DOHH2 (cell line): ENCODE measurements at regions not wholly inside any gene's neighbourhood (a gene's known extent, or its start where the extent isn't known, plus 50 kb on each side); places are given as distances from the start of the nearest gene placed in this dataset.

Experiments
- H3F3A ChIP-seq: fragments of 200-600 bp; sonication (generic), shearing (Covaris generic); 2 replicates; pipeline ENCODE4 v1.6.0; 2016; ENCODE audit warnings: antibody characterized with exemption, mild to moderate bottlenecking; ENCODE audit not compliant: control insufficient read depth, insufficient read depth
- H3K27ac ChIP-seq: fragments of 200-600 bp; sonication (generic); 2 replicates; pipeline ENCODE4 v1.5.1; 2014; ENCODE audit warnings: low read depth, mild to moderate bottlenecking, low read length, moderate library complexity
- H3K27me3 ChIP-seq: fragments of 200-600 bp; sonication (generic); 2 replicates; pipeline ENCODE4 v1.6.1; 2014; ENCODE audit warnings: mild to moderate bottlenecking, low read length, mixed read lengths; ENCODE audit not compliant: control insufficient read depth
- H3K36me3 ChIP-seq: fragments of 200-600 bp; sonication (generic); 2 replicates; pipeline ENCODE4 v1.6.1; 2014; ENCODE audit warnings: mild to moderate bottlenecking, low read length, moderate library complexity, mixed read lengths; ENCODE audit not compliant: control insufficient read depth
- H3K4me1 ChIP-seq: fragments of 200-600 bp; sonication (generic); 2 replicates; pipeline ENCODE4 v1.6.1; 2014; ENCODE audit warnings: mild to moderate bottlenecking, low read length, mixed read lengths; ENCODE audit not compliant: control insufficient read depth
- H3K4me2 ChIP-seq: fragments of 200-600 bp; sonication (generic); 2 replicates; pipeline ENCODE4 v1.6.0; 2014; ENCODE audit warnings: mild to moderate bottlenecking, low read length, moderate library complexity
- H3K4me3 ChIP-seq: fragments of 200-600 bp; sonication (generic); 2 replicates; pipeline ENCODE4 v1.5.1; 2014; ENCODE audit warnings: mild to moderate bottlenecking, low read length, mixed read lengths
- H3K79me2 ChIP-seq: fragments of 200-600 bp; sonication (generic); 2 replicates; pipeline ENCODE4 v1.6.1; 2014; ENCODE audit warnings: mild to moderate bottlenecking, low read length, mixed read lengths; ENCODE audit not compliant: control insufficient read depth
- H3K9me2 ChIP-seq: fragments of 200-600 bp; sonication (generic); replicated peaks from 2 replicates; pipeline ENCODE4 v1.6.1; 2014; ENCODE audit warnings: mild to moderate bottlenecking, low read length, mixed read lengths; ENCODE audit not compliant: control insufficient read depth
- H3K9me3 ChIP-seq: fragments of 200-600 bp; sonication (generic); 2 replicates; pipeline ENCODE4 v1.6.1; 2014; ENCODE audit warnings: antibody characterized with exemption, low read length, mixed read lengths; ENCODE audit not compliant: control insufficient read depth, insufficient read depth
- H4K20me1 ChIP-seq: fragments of 200-600 bp; sonication (generic); 2 replicates; pipeline ENCODE4 v1.6.0; 2014; ENCODE audit warnings: low read depth, mild to moderate bottlenecking, antibody characterized with exemption, low read length, moderate library complexity; ENCODE audit not compliant: control insufficient read depth, insufficient read depth
- EZH2phosphoT487 ChIP-seq: fragments of 200-600 bp; sonication (generic); IDR thresholded peaks from 2 replicates; pipeline ENCODE4 v1.6.1; 2017; ENCODE audit warnings: borderline replicate concordance, mild to moderate bottlenecking, antibody characterized with exemption, low read length, moderate library complexity, mixed read lengths
- TF ChIP-seq, protein P1 (sequence below): fragments of 200-600 bp; sonication (generic); IDR thresholded peaks from one replicate; pipeline ENCODE4 v1.5.1; 2014; ENCODE audit warnings: antibody characterized with exemption, mild to moderate bottlenecking, low read depth, low read length; ENCODE audit not compliant: poor library complexity, severe bottlenecking

DNA sequence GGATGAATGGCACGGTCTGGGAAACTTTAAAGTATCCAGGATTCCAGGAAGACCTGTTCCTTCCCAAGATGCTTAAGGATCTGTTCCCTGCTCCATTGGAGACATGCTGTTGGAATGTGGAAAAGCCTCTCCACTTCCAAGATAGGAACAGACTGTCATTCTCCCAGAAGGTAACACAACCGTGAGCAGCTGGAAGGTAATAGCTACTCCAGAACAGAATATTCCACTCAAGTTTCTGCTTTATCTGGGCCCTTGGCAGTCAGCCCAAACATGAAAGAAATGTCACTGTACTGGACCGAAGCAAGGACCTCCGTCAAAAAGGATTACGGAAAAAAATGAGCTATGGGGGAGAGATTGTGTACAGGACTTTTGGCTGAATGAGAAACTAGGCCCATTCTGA, 420.9 kb upstream of the NBEA start:
- Histone ChIP-seq H3K9me2 (no peaks in the 10 kb centered on the region), H3K4me3 (no peak overlapping the region), H3K79me2 (no peaks in the 10 kb centered on the region)

DNA sequence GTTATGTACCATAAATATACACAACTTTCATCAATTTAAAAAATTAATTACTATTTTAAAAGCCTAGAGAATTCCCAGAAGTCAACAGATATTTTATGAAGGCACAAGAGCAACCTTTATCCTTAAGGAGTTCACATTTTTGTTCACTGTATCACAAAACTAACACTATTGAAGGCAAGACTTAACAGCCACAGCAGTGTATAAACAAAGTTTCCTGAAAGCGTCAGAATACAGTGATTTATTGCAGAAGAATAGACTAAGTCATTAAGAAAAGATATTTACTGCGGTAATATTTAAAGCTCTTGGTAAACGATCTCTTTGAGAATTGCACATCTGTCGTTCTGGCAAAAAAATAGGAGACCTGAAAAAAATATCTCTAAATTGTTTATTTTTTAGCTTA, 419.3 kb upstream of the NBEA start:
- Histone ChIP-seq H3K9me3 (no peaks in the 10 kb centered on the region), H3F3A (no peaks in the 10 kb centered on the region), H3K36me3 (no peaks in the 10 kb centered on the region), H3K27ac (no peak overlapping the region), H3K4me2 (no peak overlapping the region), H3K4me1 (no peaks in the 10 kb centered on the region), H3K4me3 (no peak overlapping the region), H4K20me1 (no peaks in the 10 kb centered on the region), H3K79me2 (no peaks in the 10 kb centered on the region), H3K9me2 (no peaks in the 10 kb centered on the region), H3K27me3 (no peaks in the 10 kb centered on the region)
- no peak for TF ChIP-seq EZH2phosphoT487
- TF ChIP-seq, protein P1, sequence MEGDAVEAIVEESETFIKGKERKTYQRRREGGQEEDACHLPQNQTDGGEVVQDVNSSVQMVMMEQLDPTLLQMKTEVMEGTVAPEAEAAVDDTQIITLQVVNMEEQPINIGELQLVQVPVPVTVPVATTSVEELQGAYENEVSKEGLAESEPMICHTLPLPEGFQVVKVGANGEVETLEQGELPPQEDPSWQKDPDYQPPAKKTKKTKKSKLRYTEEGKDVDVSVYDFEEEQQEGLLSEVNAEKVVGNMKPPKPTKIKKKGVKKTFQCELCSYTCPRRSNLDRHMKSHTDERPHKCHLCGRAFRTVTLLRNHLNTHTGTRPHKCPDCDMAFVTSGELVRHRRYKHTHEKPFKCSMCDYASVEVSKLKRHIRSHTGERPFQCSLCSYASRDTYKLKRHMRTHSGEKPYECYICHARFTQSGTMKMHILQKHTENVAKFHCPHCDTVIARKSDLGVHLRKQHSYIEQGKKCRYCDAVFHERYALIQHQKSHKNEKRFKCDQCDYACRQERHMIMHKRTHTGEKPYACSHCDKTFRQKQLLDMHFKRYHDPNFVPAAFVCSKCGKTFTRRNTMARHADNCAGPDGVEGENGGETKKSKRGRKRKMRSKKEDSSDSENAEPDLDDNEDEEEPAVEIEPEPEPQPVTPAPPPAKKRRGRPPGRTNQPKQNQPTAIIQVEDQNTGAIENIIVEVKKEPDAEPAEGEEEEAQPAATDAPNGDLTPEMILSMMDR: no peak

More for the DNA sequence above, 420.9 kb upstream of the NBEA start:
- H3K36me3 ChIP-seq: no peaks in the 10 kb centered on the region
- no peaks in the 10 kb centered on the region for H3K4me1 ChIP-seq
- no peaks in the 10 kb centered on the region for H3F3A ChIP-seq
- H3K4me2 ChIP-seq: no peak overlapping the region
- TF ChIP-seq, protein P1: no peak
- no peaks in the 10 kb centered on the region for H4K20me1 ChIP-seq
- no peaks in the 10 kb centered on the region for H3K27me3 ChIP-seq
- no peak overlapping the region for H3K27ac ChIP-seq
- H3K9me3 ChIP-seq: no peaks in the 10 kb centered on the region

DNA sequence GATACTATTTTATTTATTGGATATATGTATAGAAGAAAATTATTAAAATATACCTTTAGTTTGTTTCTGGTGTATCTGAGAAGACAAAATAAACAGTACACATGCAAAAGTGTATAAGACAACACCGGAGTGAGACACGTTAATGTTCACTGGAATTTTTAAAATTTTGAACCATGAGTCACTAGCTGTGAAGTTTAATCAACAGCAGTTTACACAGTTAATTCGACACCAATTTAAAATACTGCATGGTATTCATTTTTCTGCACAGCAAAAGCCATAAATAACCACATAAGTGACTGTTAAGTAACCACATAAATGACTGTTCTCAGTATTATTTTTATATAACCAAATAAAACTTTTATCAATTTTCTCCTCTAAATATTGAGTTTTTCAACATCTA, 418.7 kb upstream of the NBEA start:
- Histone ChIP-seq H3K79me2 (no peaks in the 10 kb centered on the region), H3K4me2 (no peak overlapping the region), H3K27ac (no peak overlapping the region), H3K9me3 (no peaks in the 10 kb centered on the region), H3K4me3 (no peak overlapping the region), H3F3A (no peaks in the 10 kb centered on the region), H3K36me3 (no peaks in the 10 kb centered on the region), H4K20me1 (no peaks in the 10 kb centered on the region), H3K27me3 (no peaks in the 10 kb centered on the region), H3K4me1 (no peaks in the 10 kb centered on the region), H3K9me2 (no peaks in the 10 kb centered on the region)
- TF ChIP-seq EZH2phosphoT487: no peak
- TF ChIP-seq, protein P1: no peak

DNA sequence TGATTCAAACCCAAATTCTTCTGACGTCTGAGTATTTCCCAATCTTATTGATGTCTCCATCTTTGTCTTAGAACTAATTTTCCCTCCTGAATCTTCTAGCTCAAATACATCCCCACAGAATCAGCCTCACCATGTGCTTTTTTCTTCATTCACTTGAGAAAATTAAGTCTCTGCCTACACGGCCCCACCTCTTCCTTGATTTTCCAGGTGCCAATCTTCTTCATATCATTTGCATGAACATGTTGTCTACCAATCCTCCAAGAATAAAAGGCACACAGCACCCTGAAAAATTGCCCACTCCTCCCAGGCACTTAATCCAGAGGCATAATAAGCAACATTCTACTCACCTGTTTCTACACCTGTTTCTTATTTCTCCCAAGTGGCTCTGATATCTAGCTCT, 408.1 kb upstream of the NBEA start:
- no peaks in the 10 kb centered on the region for H3K9me2 ChIP-seq

More for the DNA sequence above, 408.1 kb upstream of the NBEA start:
- Histone ChIP-seq H3K4me2 (no peak overlapping the region), H3K27me3 (no peaks in the 10 kb centered on the region), H4K20me1 (no peaks in the 10 kb centered on the region), H3F3A (no peaks in the 10 kb centered on the region), H3K4me3 (no peak overlapping the region), H3K9me3 (no peaks in the 10 kb centered on the region; the same call in 1 of the 2 replicates), H3K79me2 (no peaks in the 10 kb centered on the region), H3K36me3 (no peaks in the 10 kb centered on the region), H3K27ac (no peak overlapping the region), H3K4me1 (no peaks in the 10 kb centered on the region)
- TF ChIP-seq, protein P1: no peak
- TF ChIP-seq EZH2phosphoT487: no peak
